ENCODE measurements at regions not wholly inside any gene's neighbourhood (a gene's known extent, or its start where the extent isn't known, plus 50 kb on each side); places are given as distances from the start of the nearest gene placed in this dataset.

GRCh38 chr10:21161090-21161625 lies 264.0 kb upstream of the NEBL start:
- no peak for TF ChIP-seq NR2C2 (IDR thresholded peaks at IDR 0.05; ENCODE audit: borderline replicate concordance, control insufficient read depth, insufficient read length, low read depth)
- no peak for TF ChIP-seq BHLHE40 (IDR thresholded peaks at IDR 0.05; ENCODE audit: borderline replicate concordance in 1 of 2, low read depth in 2 of 2, low read length in 1 of 2)
- no peak for TF ChIP-seq RAD21 (IDR thresholded peaks at IDR 0.05; ENCODE audit: insufficient read depth, low read depth, low read length)
